ENCODE measurements at regions not wholly inside any gene's neighbourhood (a gene's known extent, or its start where the extent isn't known, plus 50 kb on each side); places are given as distances from the start of the nearest gene placed in this dataset.
"Not testable (repeated sequence)": the region's sequence is repeated elsewhere in the genome, so short reads cannot be mapped to it uniquely, and the experiment has no call there.

GRCh38 chr1:213474054-213474453, 423.0 kb downstream of the RPS6KC1 start:
- ATAC-seq = no peak

- no peak for ATAC-seq
These were observed 430.4 kb downstream of the RPS6KC1 start for GRCh38 chr1:213481395-213481794.

- ATAC-seq = no peak
These were observed 433.3 kb downstream of the RPS6KC1 start for GRCh38 chr1:213484333-213484732.

DNA sequence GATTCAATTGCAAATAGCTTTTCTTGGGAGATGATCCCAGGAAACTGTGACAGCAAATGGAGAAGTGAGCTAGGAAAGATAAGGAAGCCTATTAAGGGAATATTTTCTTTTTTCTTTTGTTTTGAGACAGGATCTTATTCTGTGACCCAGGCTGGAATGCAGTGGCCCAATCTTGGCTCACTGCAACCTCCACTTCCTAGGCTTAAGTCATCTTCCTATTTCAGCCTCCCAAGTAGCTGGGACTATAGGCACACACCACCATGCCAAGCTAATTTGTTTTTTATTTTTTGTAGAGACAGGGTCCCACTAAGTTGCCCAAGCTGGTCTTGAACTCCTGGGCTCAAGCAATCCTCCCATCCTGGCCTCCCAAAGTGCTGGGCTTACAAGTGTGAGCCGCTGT, 433.7 kb downstream of the RPS6KC1 start:
- no peak for ATAC-seq

DNA sequence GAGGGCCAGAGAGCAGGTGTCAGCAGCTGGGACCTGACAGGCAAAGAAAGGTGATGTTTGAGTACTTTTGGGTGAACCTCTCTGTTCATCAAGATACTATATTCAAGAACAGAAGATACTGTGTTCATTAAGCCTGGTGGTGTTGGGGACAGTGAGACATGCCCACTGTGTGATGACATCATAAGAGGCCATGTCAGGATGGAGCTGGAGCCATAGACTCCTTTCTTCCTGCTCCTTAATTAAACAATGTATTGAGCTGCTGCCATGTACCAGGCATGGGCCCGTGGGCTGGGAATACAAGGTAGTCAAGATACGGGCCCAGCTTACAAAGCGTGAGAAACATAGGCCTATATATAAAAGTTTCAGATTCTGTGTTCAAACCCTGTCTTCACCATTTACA, 435.4 kb downstream of the RPS6KC1 start:
- no peak for ATAC-seq

GRCh38 chr1:213491468-213491867, 440.4 kb downstream of the RPS6KC1 start:
- no peak for ATAC-seq

- ATAC-seq = no peak
These were observed 441.4 kb downstream of the RPS6KC1 start for GRCh38 chr1:213492161-213493041.

DNA sequence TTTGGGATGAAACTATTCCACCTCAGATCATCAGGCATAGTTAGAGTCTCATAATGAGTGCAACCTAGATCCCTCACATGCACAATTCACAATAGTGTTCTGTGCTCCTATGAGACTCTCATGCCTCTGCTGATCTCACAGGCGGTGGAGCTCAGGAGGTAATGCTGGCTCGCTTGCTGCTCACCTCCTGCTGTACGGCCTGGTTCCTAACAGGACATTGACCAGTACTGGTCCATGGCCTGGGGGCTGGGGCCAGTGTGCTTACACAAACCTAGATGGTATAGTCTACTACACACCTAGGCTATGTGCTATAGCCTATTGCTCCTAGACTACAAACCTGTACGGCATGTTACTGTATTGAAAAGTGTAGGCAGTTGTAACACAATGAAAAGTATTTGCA, 448.4 kb downstream of the RPS6KC1 start:
- no peak for ATAC-seq

DNA sequence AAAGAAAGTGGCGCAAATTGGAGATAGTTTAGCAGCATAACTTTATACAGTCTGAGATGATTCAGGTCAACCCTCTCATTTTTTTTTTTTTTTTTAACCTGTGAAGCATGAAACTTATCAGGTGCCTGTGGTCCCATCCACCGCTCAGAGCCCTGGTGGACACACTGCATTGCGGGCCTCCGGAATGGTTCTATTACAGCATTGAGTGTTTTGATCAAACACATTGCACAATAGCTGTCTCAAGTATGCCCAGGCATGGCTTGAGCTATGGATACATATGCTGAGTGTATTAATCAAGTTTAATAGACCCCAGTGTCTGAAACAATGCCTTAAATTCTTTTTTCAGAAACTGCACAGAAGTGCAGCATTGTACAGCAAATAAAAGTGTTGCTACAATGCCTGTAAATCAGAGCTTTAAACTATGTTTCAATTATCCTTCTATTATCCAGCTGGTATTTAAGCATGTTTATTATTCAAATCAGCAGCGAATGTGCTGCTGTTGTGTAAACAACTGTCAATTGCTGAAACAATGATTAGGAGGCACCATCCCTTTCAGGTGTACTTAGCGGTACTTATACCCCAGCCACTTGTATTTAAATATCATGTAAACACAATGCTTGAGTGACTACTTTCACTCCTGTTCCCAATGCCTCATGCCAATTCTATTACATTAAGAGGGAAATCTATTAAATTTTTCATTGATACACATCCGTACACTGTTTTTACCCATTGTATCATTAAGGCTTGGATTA, 456.6 kb downstream of the RPS6KC1 start:
- ATAC-seq = no peak

- ATAC-seq = no peak
These were observed 460.1 kb downstream of the RPS6KC1 start for GRCh38 chr1:213511173-213511572.

DNA sequence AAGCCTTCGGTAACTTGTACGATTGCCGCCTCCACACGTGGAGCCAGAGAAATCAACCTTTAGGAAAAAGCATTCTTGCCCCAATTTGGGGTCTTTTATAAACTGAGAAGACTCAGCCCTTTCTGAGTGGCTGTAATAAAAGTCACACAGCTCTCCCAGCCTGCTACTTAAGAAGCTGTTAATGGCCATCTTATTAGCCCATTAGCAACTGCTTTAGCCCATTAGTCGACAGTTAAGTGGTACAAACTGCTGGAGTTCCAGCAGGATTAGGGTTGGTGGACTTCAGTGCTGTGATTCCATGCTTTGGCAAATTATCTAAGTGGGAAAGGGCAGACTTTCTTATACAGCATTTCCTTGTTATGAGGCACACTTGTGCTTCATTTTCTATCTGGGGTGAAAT, 461.3 kb downstream of the RPS6KC1 start:
- ATAC-seq = no peak

DNA sequence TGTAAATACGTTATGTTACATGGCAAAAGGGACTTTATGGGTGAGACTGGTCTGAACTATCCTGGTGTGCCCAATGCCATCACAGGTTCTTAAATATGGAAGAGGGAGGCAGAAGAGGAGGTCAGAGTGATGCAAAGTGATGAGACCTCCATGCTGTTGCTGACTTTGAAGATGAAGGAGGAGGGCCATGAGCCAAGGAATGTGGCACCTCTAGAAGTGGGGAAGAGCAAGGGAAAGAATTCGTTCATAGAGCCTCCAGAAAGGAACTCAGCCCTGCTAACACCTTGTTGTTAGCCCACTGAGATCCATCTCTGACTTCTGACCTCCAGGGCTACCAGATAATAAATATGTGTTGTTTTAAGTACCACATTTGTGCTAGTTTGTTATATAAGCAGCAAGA, 462.0 kb downstream of the RPS6KC1 start:
- ATAC-seq = no peak

DNA sequence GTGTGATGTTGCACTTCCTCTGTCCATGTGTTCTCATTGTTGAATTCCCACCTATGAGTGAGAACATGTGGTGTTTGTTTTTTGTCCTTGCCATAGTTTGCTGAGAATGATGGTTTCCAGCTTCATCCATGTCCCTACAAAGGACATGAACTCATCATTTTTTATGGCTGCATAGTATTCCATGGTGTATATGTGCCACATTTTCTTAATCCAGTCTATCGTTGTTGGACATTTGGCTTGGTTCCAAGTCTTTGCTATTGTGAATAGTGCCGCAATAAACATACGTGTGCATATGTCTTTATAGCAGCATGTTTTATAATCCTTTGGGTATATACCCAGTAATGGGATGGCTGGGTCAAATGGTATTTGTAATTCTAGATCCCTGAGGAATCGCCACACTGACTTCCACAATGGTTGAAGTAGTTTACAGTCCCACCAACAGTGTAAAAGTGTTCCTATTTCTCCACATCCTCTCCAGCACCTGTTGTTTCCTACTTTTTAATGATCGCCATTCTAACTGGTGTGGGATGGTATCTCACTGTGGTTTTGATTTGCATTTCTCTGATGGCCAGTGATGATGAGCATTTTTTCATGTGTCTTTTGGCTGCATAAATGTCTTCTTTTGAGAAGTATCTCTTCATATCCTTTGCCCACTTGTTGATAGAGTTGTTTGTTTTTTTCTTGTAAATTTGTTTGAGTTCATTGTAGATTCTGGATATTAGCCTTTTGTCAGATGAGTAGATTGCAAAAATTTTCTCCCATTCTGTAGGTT, 463.6 kb downstream of the RPS6KC1 start:
- ATAC-seq = not testable (repeated sequence)

- no peak for ATAC-seq
These were observed 468.1 kb downstream of the RPS6KC1 start for GRCh38 chr1:213519098-213519497.

- ATAC-seq = no peak
These were observed 466.6 kb upstream of the PROX1 start for GRCh38 chr1:213521206-213521605.

DNA sequence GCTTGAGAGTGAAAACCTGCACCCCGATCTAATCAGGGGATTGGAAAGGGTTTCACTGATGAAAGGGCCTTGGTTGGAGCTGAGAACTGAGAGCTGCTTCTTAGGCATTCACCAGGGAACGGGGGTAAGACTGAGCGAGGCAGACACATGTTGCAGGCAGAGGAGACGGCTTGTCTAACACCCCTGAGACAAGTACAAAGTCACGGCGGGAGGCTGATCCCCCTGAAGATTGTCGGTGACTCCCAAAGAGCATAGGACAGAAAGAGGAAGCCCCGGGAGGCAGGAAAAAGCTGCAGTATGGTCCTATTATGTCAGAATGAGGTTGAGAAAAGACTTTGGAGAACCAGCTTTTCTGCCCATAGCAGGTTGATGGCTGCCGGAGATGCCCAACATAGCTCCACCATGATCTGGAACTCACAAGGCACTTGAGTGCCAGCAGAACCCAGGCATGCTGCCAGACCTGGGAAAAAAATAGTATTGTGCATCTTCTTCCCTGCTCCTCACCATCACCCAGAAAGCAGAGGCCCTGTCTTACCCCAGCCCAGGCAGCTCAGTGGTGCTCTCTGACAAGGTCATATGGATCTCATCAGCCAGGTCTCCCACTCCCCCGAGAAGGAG, 463.9 kb upstream of the PROX1 start:
- ATAC-seq = no peak

DNA sequence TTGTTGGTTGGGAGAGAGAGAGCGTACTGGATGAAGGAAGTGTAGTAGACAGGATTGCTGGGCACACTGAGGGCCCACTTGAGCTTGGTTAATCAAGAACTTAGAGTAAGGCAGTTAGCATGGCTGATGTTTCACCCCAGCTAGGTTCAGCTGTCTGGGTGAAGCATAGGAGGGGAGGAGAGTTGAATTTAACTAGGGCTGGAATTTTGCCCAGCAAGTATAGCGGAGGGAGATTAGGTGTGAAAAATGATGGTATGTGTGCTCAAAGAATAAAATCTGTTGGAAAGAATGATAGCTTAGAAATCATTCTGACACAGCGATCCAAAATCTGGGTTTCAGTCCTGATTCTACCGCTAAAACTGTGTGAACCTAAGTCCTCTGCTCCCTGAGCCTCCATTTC, 461.5 kb upstream of the PROX1 start:
- ATAC-seq = no peak

DNA sequence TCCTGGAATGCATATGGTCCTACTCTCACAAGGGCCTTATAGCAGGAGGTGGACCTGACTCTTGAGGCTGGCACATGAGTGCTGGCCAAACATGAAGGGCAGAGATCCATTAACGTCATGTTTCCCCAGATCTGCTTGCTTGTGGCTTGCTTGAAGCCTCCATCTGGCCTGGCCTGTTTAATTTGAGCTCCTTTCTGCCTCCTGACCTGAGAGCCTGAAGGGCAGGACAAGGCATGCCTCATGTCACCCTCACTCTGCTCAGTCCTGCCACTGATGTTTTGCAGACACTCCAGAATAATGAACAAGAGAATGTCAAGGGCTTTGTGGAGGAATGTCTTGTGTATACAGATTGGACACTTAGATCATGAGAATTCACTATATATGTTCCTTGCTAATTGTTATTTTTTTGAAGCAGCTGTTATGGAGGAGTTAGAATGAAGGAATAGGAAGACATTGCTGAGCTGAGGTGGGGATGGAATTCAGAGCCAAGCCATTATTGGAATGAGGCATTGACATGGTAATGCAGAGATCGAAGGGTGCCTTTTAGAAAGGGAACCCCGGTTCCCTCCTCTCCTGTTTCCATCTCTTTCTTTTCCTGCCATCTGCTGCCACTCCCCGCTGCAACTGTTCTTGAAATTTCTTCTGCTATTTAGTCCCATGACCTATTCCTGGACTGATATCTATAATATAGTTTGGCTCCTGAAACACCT, 457.0 kb upstream of the PROX1 start:
- no peak for ATAC-seq

GRCh38 chr1:213531369-213532310, 456.1 kb upstream of the PROX1 start:
- no peak for ATAC-seq

GRCh38 chr1:213533125-213533524, 454.6 kb upstream of the PROX1 start:
- no peak for ATAC-seq

DNA sequence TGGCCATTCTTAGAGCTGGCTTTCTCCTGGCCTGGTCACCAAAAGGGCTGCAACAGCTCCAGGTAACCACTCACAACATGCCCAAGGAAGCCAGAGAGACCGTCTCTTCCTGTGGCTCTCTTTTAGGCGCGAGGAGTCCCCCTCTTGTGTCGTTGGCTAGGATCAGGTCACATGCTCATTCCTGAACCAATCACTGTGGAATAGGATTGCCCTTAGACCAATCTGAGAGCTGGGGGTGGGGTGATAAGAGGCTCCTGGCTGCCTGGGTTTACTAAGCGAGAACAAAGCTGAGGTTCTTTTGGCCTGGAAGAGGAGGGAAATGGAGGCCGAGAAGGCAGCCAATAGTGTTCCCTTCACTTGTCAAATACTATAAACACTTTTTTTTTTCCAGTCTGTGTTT, 452.1 kb upstream of the PROX1 start:
- ATAC-seq = no peak

All from esophagus mucosa (tissue), 1 donor.